Fibroblast of mammary gland (primary cell): ENCODE measurements at regions not wholly inside any gene's neighbourhood (a gene's known extent, or its start where the extent isn't known, plus 50 kb on each side); places are given as distances from the start of the nearest gene placed in this dataset.

Experiments
- DNase-seq: peaks from one replicate; pipeline ENCODE4 v3.0.0-alpha.2; 2010; ENCODE audit warnings: low read depth
- H3K4me3 ChIP-seq: 2 replicates; pipeline ENCODE4 v1.5.1; 2011; ENCODE audit warnings: low read depth, mild to moderate bottlenecking, low read length, moderate library complexity; ENCODE audit not compliant: control insufficient read depth
- TF ChIP-seq, protein P1 (sequence below): conservative IDR thresholded peaks from 2 replicates; pipeline ENCODE4 v1.5.1; 2011; ENCODE audit warnings: low read depth, low read length, inconsistent platforms; ENCODE audit not compliant: control insufficient read depth, insufficient read depth

DNA sequence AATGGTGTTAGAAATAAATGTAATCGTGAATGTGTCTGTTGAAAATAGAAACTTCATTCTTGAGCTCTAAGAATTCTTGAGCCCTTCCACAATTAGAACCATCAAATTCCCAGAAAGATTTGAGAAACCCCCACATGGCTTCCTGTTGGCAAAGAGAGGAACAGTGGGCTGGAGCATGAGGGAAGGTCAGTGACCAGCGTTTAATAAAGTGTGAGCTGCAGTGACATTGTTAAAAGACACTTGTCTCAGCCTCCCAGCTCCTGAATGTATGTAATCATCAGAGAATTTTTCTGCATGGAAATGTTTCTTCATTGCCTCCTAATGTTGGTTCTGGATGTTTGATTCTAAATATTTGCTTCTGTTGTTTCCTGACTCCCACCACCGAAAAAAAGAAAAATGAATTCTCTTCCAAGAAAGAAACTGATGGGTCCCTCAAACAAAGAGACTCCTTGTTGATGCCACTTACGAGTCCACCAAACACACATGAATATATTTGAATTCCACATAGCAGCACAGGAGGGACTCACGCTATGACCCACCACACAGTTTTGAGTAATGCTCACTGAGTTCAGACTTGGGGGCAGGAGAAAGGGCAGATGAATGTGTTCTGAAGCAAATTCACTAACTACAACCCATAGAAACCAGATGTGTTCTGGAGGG lies 225.1 kb upstream of the KLHL29 start:
- H3K4me3 ChIP-seq, result no peak overlapping the region
- TF ChIP-seq, protein P1, sequence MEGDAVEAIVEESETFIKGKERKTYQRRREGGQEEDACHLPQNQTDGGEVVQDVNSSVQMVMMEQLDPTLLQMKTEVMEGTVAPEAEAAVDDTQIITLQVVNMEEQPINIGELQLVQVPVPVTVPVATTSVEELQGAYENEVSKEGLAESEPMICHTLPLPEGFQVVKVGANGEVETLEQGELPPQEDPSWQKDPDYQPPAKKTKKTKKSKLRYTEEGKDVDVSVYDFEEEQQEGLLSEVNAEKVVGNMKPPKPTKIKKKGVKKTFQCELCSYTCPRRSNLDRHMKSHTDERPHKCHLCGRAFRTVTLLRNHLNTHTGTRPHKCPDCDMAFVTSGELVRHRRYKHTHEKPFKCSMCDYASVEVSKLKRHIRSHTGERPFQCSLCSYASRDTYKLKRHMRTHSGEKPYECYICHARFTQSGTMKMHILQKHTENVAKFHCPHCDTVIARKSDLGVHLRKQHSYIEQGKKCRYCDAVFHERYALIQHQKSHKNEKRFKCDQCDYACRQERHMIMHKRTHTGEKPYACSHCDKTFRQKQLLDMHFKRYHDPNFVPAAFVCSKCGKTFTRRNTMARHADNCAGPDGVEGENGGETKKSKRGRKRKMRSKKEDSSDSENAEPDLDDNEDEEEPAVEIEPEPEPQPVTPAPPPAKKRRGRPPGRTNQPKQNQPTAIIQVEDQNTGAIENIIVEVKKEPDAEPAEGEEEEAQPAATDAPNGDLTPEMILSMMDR, result no peak
- no peak for DNase-seq

DNA sequence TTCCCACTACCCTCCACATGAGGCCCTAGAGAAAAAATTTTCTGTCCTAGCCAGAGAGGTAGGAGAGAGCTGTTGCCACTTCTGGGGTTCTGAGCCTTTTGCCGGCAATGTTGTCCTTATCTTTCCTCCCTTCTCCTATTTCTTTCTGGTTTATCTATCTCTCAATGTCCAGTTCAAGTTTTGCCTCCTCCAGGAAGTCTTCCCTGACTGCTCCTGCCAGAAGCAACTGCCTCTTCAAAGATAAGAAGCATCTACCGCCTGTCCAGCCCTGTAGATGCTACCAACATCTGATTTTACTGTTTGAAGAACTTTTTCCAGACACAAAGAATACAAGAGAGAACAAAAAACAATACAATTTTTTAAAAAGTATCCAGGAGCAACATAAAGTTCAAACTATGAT lies 220.8 kb upstream of the KLHL29 start:
- H3K4me3 ChIP-seq, result no peak overlapping the region
- DNase-seq, result no peak
- TF ChIP-seq, protein P1, result no peak

- H3K4me3 ChIP-seq, result no peak overlapping the region
- TF ChIP-seq, protein P1, result no peak
Measured at GRCh38 chr2:23169896-23170295, 215.1 kb upstream of the KLHL29 start.

GRCh38 chr2:23171108-23171507 lies 213.9 kb upstream of the KLHL29 start:
- TF ChIP-seq, protein P1, result no peak
- H3K4me3 ChIP-seq, result no peak overlapping the region
- DNase-seq, result no peak

More at GRCh38 chr2:23169896-23170295, 215.1 kb upstream of the KLHL29 start:
- no peak for DNase-seq

GRCh38 chr2:23178396-23178795 lies 206.6 kb upstream of the KLHL29 start:
- TF ChIP-seq, protein P1, result no peak
- DNase-seq, result no peak
- H3K4me3 ChIP-seq, result no peak overlapping the region

- DNase-seq, result no peak
- TF ChIP-seq, protein P1, result no peak
- H3K4me3 ChIP-seq, result no peak overlapping the region
Measured at GRCh38 chr2:23183733-23184132, 201.2 kb upstream of the KLHL29 start.
